Mesothelial cell of epicardium (in vitro differentiated cells): ENCODE measurements at regions not wholly inside any gene's neighbourhood (a gene's known extent, or its start where the extent isn't known, plus 50 kb on each side); places are given as distances from the start of the nearest gene placed in this dataset.

Experiments used
- DNase-seq, 2 experiments: peaks; one replicate each; pipeline ENCODE4 v3.0.0; 2021; ENCODE audit warnings: low spot score in 2 of 2; ENCODE audit not compliant: unreplicated experiment in 2 of 2
- H3K27ac Mint-ChIP-seq: 2 replicates; pipeline ENCODE4 v1.8.0; 2021; ENCODE audit warnings: mixed read lengths
- H3K27me3 Mint-ChIP-seq: 2 replicates; pipeline ENCODE4 v1.8.0; 2021; ENCODE audit warnings: low read depth, mixed read lengths
- H3K36me3 Mint-ChIP-seq: 2 replicates; pipeline ENCODE4 v1.8.0; 2021; ENCODE audit warnings: mixed read lengths
- H3K4me1 Mint-ChIP-seq: 2 replicates; pipeline ENCODE4 v1.8.0; 2021; ENCODE audit warnings: mixed read lengths
- H3K4me3 Mint-ChIP-seq: 2 replicates; pipeline ENCODE4 v1.8.0; 2021; ENCODE audit warnings: mild to moderate bottlenecking, moderate library complexity, mixed read lengths
- H3K9me3 Mint-ChIP-seq: 2 replicates; pipeline ENCODE4 v1.8.0; 2021; ENCODE audit warnings: mixed read lengths
- TF ChIP-seq, protein P1 (sequence below): fragments of 200-600 bp; sonication (generic); IDR thresholded peaks from one replicate; pipeline ENCODE4 v1.5.0; 2021; ENCODE audit warnings: antibody characterized with exemption; ENCODE audit not compliant: unreplicated experiment

DNA sequence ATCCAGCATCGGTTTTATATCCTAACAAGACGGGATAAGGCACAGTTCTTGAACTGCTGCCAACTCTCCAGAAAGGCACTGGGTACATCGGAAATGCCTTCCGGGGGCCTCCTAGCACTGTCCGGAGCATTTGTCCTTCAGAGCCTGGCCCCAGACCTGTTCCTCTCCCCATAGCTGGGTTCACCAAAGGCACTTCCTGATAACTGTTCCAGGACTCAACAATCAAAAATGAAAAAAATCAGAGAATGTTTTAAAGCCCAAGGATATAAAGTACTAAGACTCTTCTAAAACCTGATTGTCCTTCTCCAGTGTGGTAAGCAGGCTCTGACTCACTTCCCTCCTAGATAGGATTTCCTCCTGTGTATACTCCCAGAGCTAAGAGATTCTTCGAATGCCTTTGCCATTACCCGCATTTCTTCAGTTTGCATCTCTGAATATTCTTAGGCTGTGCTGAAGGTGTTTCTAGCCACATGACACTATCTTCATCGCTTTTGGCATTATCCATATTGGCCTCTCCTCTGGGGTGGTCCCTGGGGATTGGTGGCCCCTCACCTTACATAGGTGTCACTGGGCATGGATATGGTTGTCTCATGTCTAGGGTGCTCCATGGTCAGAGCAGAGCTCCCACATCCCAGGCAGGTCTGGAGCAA is 112.9 kb downstream of the ZBTB18 start:
- Mint-ChIP-seq H3K9me3 (peaks cover 3% of the 10 kb centered on the region), H3K27ac (no peak overlapping the region)
- peak in 1 of 2 experiments; percentile 48 for DNase-seq

DNA sequence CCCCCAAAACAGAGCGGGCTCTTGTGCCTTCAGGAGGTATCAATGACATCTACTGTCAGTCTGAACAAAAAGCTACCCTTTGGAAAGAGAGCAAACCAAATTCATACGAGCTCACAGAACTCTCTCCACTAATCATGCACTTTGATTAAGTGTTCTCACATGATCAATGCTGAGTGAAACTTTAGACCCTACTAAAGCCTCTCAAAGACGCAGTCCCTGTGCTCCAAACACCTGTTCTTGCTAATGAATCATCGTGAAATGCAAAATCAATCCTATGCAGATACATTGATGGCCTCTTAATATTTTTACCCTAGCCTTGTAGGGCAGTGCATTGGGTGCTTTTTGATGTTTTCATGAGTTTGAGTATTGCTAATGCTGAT is 113.4 kb downstream of the ZBTB18 start:
- TF ChIP-seq, protein P1, sequence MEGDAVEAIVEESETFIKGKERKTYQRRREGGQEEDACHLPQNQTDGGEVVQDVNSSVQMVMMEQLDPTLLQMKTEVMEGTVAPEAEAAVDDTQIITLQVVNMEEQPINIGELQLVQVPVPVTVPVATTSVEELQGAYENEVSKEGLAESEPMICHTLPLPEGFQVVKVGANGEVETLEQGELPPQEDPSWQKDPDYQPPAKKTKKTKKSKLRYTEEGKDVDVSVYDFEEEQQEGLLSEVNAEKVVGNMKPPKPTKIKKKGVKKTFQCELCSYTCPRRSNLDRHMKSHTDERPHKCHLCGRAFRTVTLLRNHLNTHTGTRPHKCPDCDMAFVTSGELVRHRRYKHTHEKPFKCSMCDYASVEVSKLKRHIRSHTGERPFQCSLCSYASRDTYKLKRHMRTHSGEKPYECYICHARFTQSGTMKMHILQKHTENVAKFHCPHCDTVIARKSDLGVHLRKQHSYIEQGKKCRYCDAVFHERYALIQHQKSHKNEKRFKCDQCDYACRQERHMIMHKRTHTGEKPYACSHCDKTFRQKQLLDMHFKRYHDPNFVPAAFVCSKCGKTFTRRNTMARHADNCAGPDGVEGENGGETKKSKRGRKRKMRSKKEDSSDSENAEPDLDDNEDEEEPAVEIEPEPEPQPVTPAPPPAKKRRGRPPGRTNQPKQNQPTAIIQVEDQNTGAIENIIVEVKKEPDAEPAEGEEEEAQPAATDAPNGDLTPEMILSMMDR, result no peak
- Mint-ChIP-seq H3K4me3 (no peak overlapping the region), H3K4me1 (peaks cover 3% of the 10 kb centered on the region), H3K9me3 (peaks cover 3% of the 10 kb centered on the region), H3K27me3 (no peaks in the 10 kb centered on the region), H3K36me3 (no peaks in the 10 kb centered on the region), H3K27ac (no peak overlapping the region)
- no peak for DNase-seq

More for the DNA sequence above, 112.9 kb downstream of the ZBTB18 start:
- Mint-ChIP-seq H3K36me3 (no peaks in the 10 kb centered on the region), H3K4me1 (peaks cover 3% of the 10 kb centered on the region), H3K4me3 (no peak overlapping the region), H3K27me3 (no peaks in the 10 kb centered on the region)
- TF ChIP-seq, protein P1, result no peak

DNA sequence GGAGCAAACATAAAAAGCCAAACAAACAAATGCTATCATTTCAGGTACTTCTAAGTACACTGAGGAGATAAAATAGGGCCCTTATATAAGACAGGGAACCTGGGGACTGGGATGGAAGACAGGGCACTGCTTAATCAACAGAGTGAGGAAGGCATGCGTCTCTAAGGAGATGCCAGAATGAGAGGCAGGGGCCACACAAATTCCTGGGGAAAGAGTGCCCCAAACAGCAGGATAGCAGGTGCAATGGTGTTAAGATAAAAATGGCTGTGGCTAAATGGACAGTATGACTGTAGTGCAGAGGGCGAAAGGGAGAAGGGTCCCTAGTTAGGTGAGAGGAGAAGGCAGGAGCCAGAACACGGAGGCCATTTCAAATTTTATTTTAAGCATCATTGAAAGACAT is 113.9 kb downstream of the ZBTB18 start:
- Mint-ChIP-seq H3K9me3 (peaks cover 3% of the 10 kb centered on the region), H3K27me3 (no peaks in the 10 kb centered on the region), H3K4me3 (no peak overlapping the region), H3K27ac (no peak overlapping the region), H3K4me1 (peaks cover 3% of the 10 kb centered on the region), H3K36me3 (no peaks in the 10 kb centered on the region)
- DNase-seq, result no peak
- TF ChIP-seq, protein P1, result no peak

GRCh38 chr1:244165701-244166100 is 114.6 kb downstream of the ZBTB18 start:
- Mint-ChIP-seq H3K4me1 (peaks cover 3% of the 10 kb centered on the region), H3K27me3 (no peaks in the 10 kb centered on the region)

GRCh38 chr1:244171241-244171985 is 120.3 kb downstream of the ZBTB18 start:
- no peak for DNase-seq
- Mint-ChIP-seq H3K27ac (no peak overlapping the region), H3K4me3 (no peak overlapping the region), H3K36me3 (no peaks in the 10 kb centered on the region), H3K4me1 (peaks cover 41% of the 10 kb centered on the region), H3K9me3 (peaks cover 3% of the 10 kb centered on the region), H3K27me3 (no peaks in the 10 kb centered on the region)
- TF ChIP-seq, protein P1, result no peak

More at GRCh38 chr1:244165701-244166100, 114.6 kb downstream of the ZBTB18 start:
- TF ChIP-seq, protein P1, result no peak
- H3K36me3 Mint-ChIP-seq, result no peaks in the 10 kb centered on the region
- no peak for DNase-seq
- peaks cover 3% of the 10 kb centered on the region for H3K9me3 Mint-ChIP-seq
- H3K4me3 Mint-ChIP-seq, result no peak overlapping the region
- no peak overlapping the region for H3K27ac Mint-ChIP-seq
